ENCODE measurements at regions not wholly inside any gene's neighbourhood (a gene's known extent, or its start where the extent isn't known, plus 50 kb on each side); places are given as distances from the start of the nearest gene placed in this dataset.
"Not testable (repeated sequence)": the region's sequence is repeated elsewhere in the genome, so short reads cannot be mapped to it uniquely, and the experiment has no call there.

DNA sequence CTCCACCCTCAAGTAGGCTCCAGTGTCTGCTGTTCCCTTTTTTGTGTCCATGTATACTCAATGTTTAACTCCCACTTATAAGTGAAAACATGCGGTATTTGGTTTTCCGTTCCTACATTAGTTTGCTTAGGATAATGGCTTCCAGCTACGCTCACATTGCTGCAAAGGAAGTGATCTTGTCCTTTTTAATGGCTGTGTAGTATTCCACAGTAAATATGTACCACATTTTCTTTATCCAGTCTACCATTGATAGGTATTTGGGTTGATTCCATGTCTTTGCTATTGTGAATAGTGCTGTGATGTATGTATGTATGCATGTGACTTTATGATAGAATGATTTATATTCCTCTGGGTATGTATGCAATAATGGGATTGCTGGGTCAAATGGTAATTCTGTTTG, 144.6 kb downstream of the BRD1 start:
- in situ Hi-C loops (cut with HindIII; ENCODE audit: low pct_unique_long_range_greater_than_20kb, low sequenced_read_pairs), result no loop called here
- no peak for DNase-seq (ENCODE audit: low read depth in 1 of 2, low spot score in 1 of 2)
- no peak for TF ChIP-seq JUND (IDR thresholded peaks at IDR 0.05; ENCODE audit: low read depth)

DNA sequence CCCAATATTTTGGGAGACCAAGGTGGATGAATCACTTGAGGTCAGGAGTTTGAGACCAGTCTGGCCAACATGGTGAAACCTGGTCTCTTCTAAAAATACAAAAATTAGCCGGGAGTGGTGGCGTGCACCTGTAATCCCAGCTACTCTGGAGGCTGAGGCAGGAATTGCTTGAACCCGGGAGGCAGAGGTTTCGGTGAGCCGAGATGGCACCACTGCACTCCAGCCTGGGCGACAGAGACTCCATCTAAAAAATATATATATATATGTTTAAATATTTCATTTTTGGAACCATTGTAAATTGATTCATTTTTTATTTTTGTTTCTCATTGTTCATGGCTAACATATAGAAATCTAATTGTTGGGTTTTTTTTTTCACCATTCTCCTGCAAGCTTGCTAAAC, 146.9 kb downstream of the BRD1 start:
- in situ Hi-C loops (cut with HindIII; ENCODE audit: low pct_unique_long_range_greater_than_20kb, low sequenced_read_pairs); DNase-seq (ENCODE audit: low read depth in 1 of 2, low spot score in 1 of 2): not testable (repeated sequence)

DNA sequence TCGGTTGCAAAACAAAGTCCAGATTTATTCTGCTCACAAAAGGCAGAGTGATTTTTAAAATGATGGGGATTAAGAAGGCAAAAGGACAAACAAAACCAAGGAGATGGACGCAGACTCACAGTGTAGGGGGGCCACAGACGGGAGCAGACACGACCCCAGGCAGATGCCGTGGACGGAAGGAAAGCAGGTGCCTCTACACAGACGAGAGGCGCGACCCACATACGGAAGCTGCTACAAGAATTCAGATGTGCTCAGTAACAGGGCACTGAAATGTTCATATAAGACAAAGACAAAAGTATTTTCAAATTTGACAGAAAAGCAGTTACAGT, 148.9 kb downstream of the BRD1 start:
- TF ChIP-seq JUND (IDR thresholded peaks at IDR 0.05; ENCODE audit: low read depth), result no peak
- in situ Hi-C loops (cut with HindIII; ENCODE audit: low pct_unique_long_range_greater_than_20kb, low sequenced_read_pairs), result no loop called here
- DNase-seq (ENCODE audit: low read depth in 1 of 2, low spot score in 1 of 2), result no peak

DNA sequence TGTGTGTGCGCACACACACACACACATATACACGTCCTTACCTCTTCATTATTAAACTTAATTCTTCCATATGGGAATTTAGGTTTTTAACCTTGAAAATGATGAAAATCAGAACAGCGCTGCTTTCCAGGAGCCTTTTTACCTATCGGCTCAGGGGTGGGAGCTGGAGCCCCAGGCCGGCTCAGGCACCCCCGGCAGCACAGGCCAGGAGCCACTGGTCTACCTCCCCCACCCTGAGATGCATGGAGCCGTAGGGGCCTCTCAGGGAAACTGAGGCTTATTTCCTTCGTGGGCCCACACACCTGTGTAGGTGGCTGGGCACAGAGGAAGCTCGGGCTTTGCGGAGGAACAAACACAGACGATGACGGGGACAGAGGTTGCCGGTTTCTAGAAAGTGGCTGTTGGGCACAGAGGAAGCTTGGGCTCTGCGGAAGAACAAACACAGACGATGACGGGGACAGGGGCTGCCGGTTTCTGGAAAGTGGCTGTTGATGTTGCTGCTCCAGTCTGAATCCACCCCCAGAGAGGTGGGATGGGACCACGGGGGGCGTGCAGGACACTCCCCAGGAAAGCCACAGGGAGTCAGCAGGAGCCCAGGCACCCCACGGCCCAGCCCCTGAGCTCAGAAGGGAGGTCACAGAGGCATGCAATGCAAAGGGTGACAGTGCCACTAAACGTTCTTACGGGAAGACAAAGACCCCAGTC, 149.4 kb downstream of the BRD1 start:
- in situ Hi-C loops (cut with HindIII; ENCODE audit: low pct_unique_long_range_greater_than_20kb, low sequenced_read_pairs), result no loop called here
- DNase-seq (ENCODE audit: low read depth in 1 of 2, low spot score in 1 of 2), result no peak
- no peak for TF ChIP-seq JUND (IDR thresholded peaks at IDR 0.05; ENCODE audit: low read depth)

DNA sequence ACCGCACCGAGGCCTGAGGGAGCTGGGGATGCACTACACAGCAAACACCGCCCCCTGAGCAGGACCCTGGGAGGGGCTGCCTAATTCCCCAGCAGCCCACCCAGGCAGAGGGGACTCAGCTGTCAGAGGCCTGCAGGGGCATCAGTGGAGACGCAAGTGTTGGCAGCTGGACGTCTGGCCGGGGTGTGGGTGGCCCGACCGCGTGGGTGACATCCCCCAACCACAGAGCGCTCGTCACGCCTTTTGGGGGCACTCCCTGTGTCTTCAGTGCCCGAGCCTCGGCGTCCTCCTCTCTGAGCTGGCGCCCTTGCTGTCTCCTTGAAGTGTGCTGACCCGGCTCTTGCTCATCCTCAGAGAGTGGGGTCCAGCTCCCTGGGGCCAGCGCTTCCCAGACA, 150.2 kb downstream of the BRD1 start:
- TF ChIP-seq JUND (IDR thresholded peaks at IDR 0.05; ENCODE audit: low read depth), result no peak
- DNase-seq (ENCODE audit: low read depth in 1 of 2, low spot score in 1 of 2), result no peak
- in situ Hi-C loops (cut with HindIII; ENCODE audit: low pct_unique_long_range_greater_than_20kb, low sequenced_read_pairs), result no loop called here

DNA sequence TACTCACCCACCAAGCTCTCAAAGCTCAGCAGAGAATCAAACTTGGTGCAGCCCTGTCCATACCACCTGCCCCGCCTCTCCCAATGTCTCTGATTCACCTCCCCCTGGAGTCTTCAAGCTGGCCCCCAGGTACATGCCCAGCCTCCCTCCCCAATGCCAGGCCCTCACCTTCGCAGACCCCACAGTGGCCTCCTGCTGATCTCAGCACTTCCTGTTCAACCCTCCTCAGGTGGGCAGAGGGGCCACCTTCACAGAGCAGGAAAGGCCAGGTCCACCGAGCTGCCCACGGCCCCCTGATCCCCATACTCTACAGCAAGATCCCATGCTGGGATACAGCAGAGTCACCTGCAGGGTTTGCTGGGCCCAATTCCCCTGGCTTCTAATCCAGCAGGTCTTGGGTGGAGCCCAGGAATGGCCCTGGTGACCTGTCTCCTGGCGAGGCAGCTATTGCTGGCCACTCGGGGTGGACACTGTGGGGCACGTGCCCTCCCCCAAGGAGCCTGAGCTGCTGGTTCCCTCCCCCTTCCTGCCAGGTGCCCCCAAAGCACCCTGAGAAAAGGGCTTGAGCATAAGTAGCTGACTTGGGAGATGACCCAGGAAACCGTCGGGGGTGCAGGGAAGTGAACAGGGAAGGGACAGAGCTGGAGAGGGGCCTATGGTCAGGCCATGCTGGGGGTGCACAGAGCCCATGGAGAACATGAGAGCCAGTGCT, 150.7 kb downstream of the BRD1 start:
- no peak for TF ChIP-seq JUND (IDR thresholded peaks at IDR 0.05; ENCODE audit: low read depth)
- in situ Hi-C loops (cut with HindIII; ENCODE audit: low pct_unique_long_range_greater_than_20kb, low sequenced_read_pairs), result no loop called here

DNA sequence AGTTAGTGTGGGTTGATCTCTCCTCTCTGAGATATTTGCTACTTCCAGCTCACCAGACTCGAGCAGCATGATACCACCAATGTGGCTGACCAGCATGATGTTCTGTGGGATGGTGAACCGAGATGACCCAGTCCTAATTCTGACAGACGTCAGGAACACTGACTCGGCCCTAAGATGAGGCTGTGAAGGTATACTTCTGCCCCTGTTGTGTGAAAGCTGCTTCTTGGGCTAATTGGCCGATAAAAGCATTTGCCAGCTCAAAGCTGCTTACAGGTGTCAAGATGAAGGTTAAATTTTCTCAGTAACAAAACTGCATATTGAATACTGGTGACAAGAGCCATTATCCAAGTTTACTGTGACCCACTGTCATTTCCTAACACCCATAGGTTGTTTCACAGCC, 151.4 kb downstream of the BRD1 start:
- in situ Hi-C loops (cut with HindIII; ENCODE audit: low pct_unique_long_range_greater_than_20kb, low sequenced_read_pairs), result no loop called here
- TF ChIP-seq JUND (IDR thresholded peaks at IDR 0.05; ENCODE audit: low read depth), result no peak
- no peak for DNase-seq (ENCODE audit: low read depth in 1 of 2, low spot score in 1 of 2)

More for the DNA sequence above, 150.7 kb downstream of the BRD1 start:
- DNase-seq (ENCODE audit: low read depth in 1 of 2, low spot score in 1 of 2), result no peak

DNA sequence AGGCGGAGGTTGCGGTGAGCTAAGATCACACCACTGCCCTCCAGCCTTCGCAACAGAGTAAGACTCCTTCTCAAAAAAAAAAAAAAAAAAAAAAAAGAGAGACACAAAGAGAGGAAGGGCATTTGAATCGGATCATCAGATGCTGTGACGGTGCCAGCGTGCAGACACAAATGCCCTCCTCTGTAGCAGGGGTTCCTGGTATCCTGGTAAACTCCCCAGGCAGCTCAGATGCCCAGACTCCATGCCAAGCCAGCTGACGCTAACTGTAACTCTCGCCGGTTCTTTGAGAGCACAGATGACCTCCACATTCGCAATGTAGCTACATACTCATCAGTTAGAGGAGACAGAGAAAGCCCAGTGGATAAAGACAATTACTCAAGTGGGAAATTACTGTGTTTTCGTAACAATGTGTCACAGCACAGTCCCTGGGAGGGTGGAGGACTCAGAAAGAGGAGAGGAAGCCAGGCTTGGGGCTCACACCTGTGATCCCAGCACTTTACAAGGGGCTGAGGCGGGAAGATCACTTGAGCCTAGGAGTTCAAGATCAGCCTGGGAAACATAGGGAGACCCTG, 153.1 kb downstream of the BRD1 start:
- in situ Hi-C loops (cut with HindIII; ENCODE audit: low pct_unique_long_range_greater_than_20kb, low sequenced_read_pairs), result no loop called here
- no peak for DNase-seq (ENCODE audit: low read depth in 1 of 2, low spot score in 1 of 2)
- TF ChIP-seq JUND (IDR thresholded peaks at IDR 0.05; ENCODE audit: low read depth), result no peak

DNA sequence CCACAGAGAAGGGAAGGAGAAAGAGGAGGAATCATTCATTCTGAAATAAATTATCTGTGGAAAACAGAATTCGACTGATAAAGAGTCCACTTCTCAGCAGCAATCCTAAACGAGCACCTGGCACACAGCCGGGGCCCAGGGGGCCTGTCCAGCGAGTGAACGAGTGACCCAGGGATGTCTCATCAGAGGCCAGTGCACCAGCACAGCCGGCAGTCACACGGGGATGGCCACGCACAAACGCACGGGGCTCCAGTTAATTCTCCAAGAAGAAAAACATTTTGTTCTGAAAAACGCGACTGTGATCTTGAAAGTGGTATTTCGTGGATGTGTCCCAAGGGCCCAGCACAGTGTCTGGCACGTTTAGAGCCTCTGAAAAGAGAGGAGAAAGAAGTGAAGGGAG, 154.6 kb downstream of the BRD1 start:
- in situ Hi-C loops (cut with HindIII; ENCODE audit: low pct_unique_long_range_greater_than_20kb, low sequenced_read_pairs), result no loop called here
- TF ChIP-seq JUND (IDR thresholded peaks at IDR 0.05; ENCODE audit: low read depth), result no peak
- no peak for DNase-seq (ENCODE audit: low read depth in 1 of 2, low spot score in 1 of 2)

DNA sequence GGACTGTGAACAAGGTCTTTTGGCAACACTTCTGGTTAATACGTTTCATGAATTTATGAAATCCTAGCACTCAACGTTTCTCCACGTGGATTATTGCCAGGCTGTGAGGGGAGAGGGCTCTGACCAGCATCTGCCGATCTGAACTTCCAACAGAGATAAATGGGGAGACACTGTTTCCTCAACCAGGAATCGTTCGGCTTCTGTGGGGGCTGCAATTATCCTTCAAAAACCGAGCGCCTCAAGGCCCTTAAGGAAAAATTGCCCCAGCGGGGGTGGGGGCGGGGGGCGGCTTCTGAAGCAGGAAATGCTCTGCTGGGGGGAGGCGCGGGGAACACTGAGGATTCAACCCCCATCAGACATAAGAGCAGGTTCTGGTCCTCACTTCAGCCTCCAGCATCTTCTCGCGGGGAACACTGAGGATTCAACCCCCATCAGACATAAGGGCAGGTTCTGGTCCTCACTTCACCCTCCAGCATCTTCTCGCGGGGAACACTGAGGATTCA, 155.6 kb downstream of the BRD1 start:
- DNase-seq (ENCODE audit: low read depth in 1 of 2, low spot score in 1 of 2), result no peak
- no peak for TF ChIP-seq JUND (IDR thresholded peaks at IDR 0.05; ENCODE audit: low read depth)
- in situ Hi-C loops (cut with HindIII; ENCODE audit: low pct_unique_long_range_greater_than_20kb, low sequenced_read_pairs), result no loop called here

DNA sequence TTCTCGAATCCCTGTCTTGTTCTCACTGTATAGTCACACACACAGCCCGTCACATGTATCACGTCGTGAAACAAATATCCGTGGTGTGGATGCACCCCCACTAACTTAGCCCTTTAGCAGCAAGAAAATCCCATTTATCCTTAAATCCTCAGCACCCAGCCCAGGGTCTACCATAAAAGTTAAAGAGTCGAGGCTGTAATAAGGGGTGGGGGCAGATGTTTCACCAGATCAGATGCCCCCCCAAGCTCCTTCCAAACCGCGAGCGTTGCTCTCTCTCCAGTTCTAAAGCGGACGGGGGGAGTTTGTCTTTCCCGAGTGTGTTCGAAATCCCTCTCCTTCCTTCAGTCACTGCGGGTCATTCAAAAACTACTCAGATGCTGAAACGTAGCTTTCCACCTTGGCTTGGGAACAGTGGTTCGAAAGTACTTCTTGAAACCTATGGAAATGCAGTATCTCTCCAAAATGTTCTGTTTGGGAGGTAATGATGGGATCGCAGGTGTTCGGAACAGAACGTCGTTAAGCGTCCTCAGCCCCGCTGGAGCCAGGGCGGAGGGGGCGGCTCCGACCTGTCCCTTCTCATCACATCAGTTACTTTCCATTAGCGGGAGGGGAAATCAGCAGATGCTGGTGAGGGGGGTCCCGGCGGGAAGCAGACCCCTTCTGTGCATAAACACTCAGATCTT, 156.2 kb downstream of the BRD1 start:
- no peak for TF ChIP-seq JUND (IDR thresholded peaks at IDR 0.05; ENCODE audit: low read depth)
- in situ Hi-C loops (cut with HindIII; ENCODE audit: low pct_unique_long_range_greater_than_20kb, low sequenced_read_pairs), result no loop called here
- no peak for DNase-seq (ENCODE audit: low read depth in 1 of 2, low spot score in 1 of 2)

DNA sequence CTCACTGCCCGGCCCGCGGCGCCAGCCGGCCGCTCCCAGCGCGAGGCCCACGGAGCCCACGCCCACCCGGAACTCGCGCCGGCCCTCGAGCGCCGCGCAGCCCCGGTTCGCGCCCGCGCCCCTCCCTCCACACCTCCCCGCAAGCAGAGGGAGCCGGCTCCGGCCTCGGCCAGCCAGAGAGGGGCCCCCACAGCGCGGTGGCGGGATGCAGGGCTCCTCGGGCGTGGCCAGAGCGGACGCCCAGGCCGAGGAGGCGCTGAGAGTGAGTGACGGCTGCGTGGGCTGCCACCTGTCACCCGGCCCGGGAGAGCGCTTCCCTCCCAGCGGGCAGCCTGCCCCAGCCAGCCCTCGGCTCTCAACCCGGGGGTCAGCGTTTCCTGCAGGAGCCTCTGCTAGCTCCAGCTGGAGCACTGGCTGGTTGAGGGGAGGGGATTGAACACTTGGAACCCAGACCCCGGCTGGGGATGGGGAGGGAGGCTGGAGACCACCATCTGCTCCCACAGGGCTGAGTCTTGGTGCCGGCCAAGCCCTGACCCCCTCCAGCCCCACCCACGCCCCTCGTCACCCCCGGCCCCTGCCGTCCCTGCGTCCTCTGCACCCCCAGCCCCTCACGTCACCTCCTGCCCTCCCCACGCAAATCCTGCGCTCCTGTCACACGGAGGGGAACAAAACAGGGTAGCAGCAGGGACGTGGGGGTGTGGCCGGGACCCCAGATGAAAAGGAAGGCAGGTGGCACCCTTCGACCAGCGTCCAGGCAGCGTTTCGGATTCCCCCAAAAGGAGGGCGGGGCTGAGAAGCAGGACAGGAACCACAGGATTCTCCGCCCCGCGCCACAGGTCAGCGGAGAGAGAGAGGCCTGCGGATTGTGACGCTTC, 157.0 kb downstream of the BRD1 start:
- no peak for DNase-seq (ENCODE audit: low read depth in 1 of 2, low spot score in 1 of 2)
- in situ Hi-C loops (cut with HindIII; ENCODE audit: low pct_unique_long_range_greater_than_20kb, low sequenced_read_pairs), result no loop called here
- TF ChIP-seq JUND (IDR thresholded peaks at IDR 0.05; ENCODE audit: low read depth), result no peak

DNA sequence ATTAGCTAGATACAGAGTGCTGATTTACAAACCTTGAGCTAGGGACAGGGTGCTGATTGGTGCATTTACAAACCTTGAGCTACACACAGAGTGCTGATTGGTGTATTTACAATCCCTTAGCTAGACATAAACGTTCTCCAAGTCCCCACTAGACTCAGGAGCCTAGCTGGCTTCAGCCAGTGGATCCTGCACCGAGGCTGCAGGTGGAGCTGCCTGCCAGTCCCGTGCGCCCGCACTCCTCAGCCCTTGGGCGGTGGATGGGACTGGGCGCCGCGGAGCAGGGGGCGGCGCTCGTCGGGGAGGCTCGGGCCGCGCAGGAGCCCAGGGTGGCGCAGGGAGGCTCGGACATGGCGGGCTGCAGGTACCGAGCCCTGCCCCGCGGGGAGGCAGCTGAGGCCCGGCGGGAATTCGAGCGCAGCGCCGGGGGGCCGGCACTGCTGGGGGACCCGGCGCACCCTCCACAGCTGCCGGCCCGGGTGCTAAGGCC, 157.7 kb downstream of the BRD1 start:
- in situ Hi-C loops (cut with HindIII; ENCODE audit: low pct_unique_long_range_greater_than_20kb, low sequenced_read_pairs); DNase-seq (ENCODE audit: low read depth in 1 of 2, low spot score in 1 of 2): not testable (repeated sequence)

DNA sequence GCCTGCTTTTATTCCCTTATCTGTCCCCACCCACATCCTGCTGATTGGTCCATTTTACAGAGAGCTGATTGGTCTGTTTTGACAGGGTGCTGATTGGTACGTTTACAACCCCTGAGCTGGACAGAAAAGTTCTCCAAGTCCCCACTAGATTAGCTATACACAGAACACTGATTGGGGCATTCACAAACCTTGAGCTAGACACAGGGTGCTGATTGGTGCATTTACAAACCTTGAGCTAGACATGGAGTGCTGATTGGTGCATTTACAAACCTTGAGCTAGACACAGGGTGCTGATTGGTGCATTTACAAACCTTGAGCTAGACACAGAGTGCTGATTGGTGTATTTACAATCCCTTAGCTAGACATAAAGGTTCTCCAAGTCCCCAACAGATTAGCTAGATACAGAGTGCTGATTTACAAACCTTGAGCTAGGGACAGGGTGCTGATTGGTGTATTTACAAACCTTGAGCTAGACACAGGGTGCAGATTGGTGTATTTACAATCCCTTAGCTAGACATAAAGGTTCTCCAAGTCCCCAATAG, 158.2 kb downstream of the BRD1 start:
- in situ Hi-C loops (cut with HindIII; ENCODE audit: low pct_unique_long_range_greater_than_20kb, low sequenced_read_pairs); DNase-seq (ENCODE audit: low read depth in 1 of 2, low spot score in 1 of 2): not testable (repeated sequence)
